H9 (cell line): ENCODE measurements at regions not wholly inside any gene's neighbourhood (a gene's known extent, or its start where the extent isn't known, plus 50 kb on each side); places are given as distances from the start of the nearest gene placed in this dataset.

Experiments used
- DNase-seq: peaks from one replicate; pipeline ENCODE4 v3.0.0-alpha.2; 2017
- H2AFZ ChIP-seq: one replicate; pipeline ENCODE4 v1.6.1; 2013; ENCODE audit warnings: mild to moderate bottlenecking, low read length, control low read depth, moderate library complexity
- H2AK5ac ChIP-seq: 2 replicates; pipeline ENCODE4 v1.6.1; 2013; ENCODE audit warnings: low read length, control low read depth, mixed read lengths; ENCODE audit not compliant: insufficient read length
- H2BK120ac ChIP-seq: one replicate; pipeline ENCODE4 v1.6.1; 2013; ENCODE audit warnings: low read depth, mild to moderate bottlenecking, low read length, control low read depth, inconsistent platforms; ENCODE audit not compliant: poor library complexity, severe bottlenecking
- H2BK12ac ChIP-seq: 2 replicates; pipeline ENCODE4 v1.6.1; 2013; ENCODE audit warnings: low read length, control low read depth, mixed read lengths, low read depth; ENCODE audit not compliant: insufficient read length
- H2BK15ac ChIP-seq: 2 replicates; pipeline ENCODE4 v1.6.1; 2013; ENCODE audit warnings: low read depth, low read length, control low read depth
- H2BK20ac ChIP-seq: one replicate; pipeline ENCODE4 v1.6.1; 2013; ENCODE audit warnings: low read depth, mild to moderate bottlenecking, low read length, control low read depth, inconsistent platforms; ENCODE audit not compliant: poor library complexity, severe bottlenecking
- H2BK5ac ChIP-seq: 2 replicates; pipeline ENCODE4 v1.6.1; 2013; ENCODE audit warnings: low read length, control low read depth, mixed read lengths; ENCODE audit not compliant: insufficient read length
- H3K14ac ChIP-seq: 2 replicates; pipeline ENCODE4 v1.6.1; 2013; ENCODE audit warnings: low read length, control low read depth; ENCODE audit not compliant: insufficient read depth
- H3K18ac ChIP-seq: 2 replicates; pipeline ENCODE4 v1.6.1; 2013; ENCODE audit warnings: low read depth, mild to moderate bottlenecking, mixed read lengths, low read length, control low read depth; ENCODE audit not compliant: insufficient read length
- H3K23ac ChIP-seq: 2 replicates; pipeline ENCODE4 v1.6.1; 2013; ENCODE audit warnings: low read length, control low read depth, mixed read lengths, low read depth; ENCODE audit not compliant: insufficient read length
- H3K23me2 ChIP-seq: 2 replicates; pipeline ENCODE4 v1.6.1; 2013; ENCODE audit warnings: low read depth, mild to moderate bottlenecking, mixed read lengths, low read length, control low read depth; ENCODE audit not compliant: insufficient read length, poor library complexity, severe bottlenecking
- H3K27ac ChIP-seq: 2 replicates; pipeline ENCODE4 v1.5.1; 2013; ENCODE audit warnings: low read length, control low read depth, mixed read lengths, low read depth; ENCODE audit not compliant: insufficient read length
- H3K27me3 ChIP-seq: 2 replicates; pipeline ENCODE4 v1.6.1; 2013; ENCODE audit warnings: low read length, control low read depth, inconsistent platforms; ENCODE audit not compliant: insufficient read depth
- H3K4ac ChIP-seq: 2 replicates; pipeline ENCODE4 v1.6.1; 2013; ENCODE audit warnings: low read depth, mild to moderate bottlenecking, control low read depth, inconsistent platforms, low read length, moderate library complexity
- H3K4me1 ChIP-seq: 2 replicates; pipeline ENCODE4 v1.6.1; 2013; ENCODE audit warnings: low read length, control low read depth, inconsistent platforms; ENCODE audit not compliant: insufficient read depth
- H3K4me2 ChIP-seq: 2 replicates; pipeline ENCODE4 v1.6.1; 2013; ENCODE audit warnings: low read length, control low read depth, mixed read lengths; ENCODE audit not compliant: insufficient read length, insufficient read depth
- H3K56ac ChIP-seq: 2 replicates; pipeline ENCODE4 v1.6.1; 2013; ENCODE audit warnings: low read depth, mild to moderate bottlenecking, mixed read lengths, low read length, control low read depth; ENCODE audit not compliant: insufficient read length
- H3K79me1 ChIP-seq: 2 replicates; pipeline ENCODE4 v1.6.1; 2013; ENCODE audit warnings: low read depth, mild to moderate bottlenecking, moderate library complexity, low read length, control low read depth, inconsistent platforms; ENCODE audit not compliant: insufficient read depth, poor library complexity, severe bottlenecking
- H3K79me2 ChIP-seq: 2 replicates; pipeline ENCODE4 v1.6.1; 2013; ENCODE audit warnings: low read length, control low read depth, inconsistent platforms; ENCODE audit not compliant: insufficient read depth
- H3K9ac ChIP-seq: 2 replicates; pipeline ENCODE4 v1.6.1; 2013; ENCODE audit warnings: low read length, control low read depth, mixed read lengths; ENCODE audit not compliant: insufficient read length; ENCODE audit errors: extremely low read depth
- H3K9me3 ChIP-seq: one replicate; pipeline ENCODE4 v1.6.1; 2013; ENCODE audit warnings: low read depth, low read length, inconsistent platforms; ENCODE audit not compliant: control insufficient read depth
- H3T11ph ChIP-seq: one replicate; pipeline ENCODE4 v1.6.1; 2013; ENCODE audit warnings: mild to moderate bottlenecking, low read length, control low read depth, inconsistent platforms
- H4K20me1 ChIP-seq: one replicate; pipeline ENCODE4 v1.6.1; 2013; ENCODE audit not compliant: control insufficient read depth, insufficient read length, insufficient read depth
- H4K5ac ChIP-seq: 2 replicates; pipeline ENCODE4 v1.6.1; 2013; ENCODE audit warnings: low read depth, mild to moderate bottlenecking, mixed read lengths, low read length, control low read depth; ENCODE audit not compliant: insufficient read length
- H4K8ac ChIP-seq: replicated peaks from 2 replicates; pipeline ENCODE4 v1.6.1; 2013; ENCODE audit warnings: low read length, control low read depth, mixed read lengths, low read depth; ENCODE audit not compliant: insufficient read length
- H4K91ac ChIP-seq: 2 replicates; pipeline ENCODE4 v1.6.1; 2013; ENCODE audit warnings: low read depth, mild to moderate bottlenecking, moderate library complexity, mixed read lengths, low read length, control low read depth; ENCODE audit not compliant: insufficient read length
- H3K27ac Mint-ChIP-seq, 3 experiments: 2 replicates in 2 of 3; 3 replicates in 1 of 3; pipeline ENCODE4 v1.8.0; 2020 to 2021; ENCODE audit warnings: mixed read lengths in 3 of 3, mild to moderate bottlenecking in 1 of 3, moderate library complexity in 1 of 3
- H3K27me3 Mint-ChIP-seq: 2 replicates; pipeline ENCODE4 v1.8.0; 2021; ENCODE audit warnings: low read depth, mild to moderate bottlenecking, moderate library complexity, mixed read lengths
- H3K36me3 Mint-ChIP-seq, 3 experiments: 2 replicates in 2 of 3; 3 replicates in 1 of 3; pipeline ENCODE4 v1.8.0; 2020 to 2021; ENCODE audit warnings: low read depth in 3 of 3, mixed read lengths in 3 of 3; ENCODE audit not compliant: insufficient read depth in 1 of 3
- H3K4me1 Mint-ChIP-seq, 2 experiments: 2 replicates each; pipeline ENCODE4 v1.8.0; 2020; ENCODE audit warnings: mixed read lengths in 2 of 2
- H3K4me3 Mint-ChIP-seq, 2 experiments: 2 replicates in 1 of 2; 3 replicates in 1 of 2; pipeline ENCODE4 v1.8.0; 2020 to 2021; ENCODE audit warnings: mild to moderate bottlenecking in 2 of 2, mixed read lengths in 2 of 2, moderate library complexity in 1 of 2
- H3K9me3 Mint-ChIP-seq, 2 experiments: 2 replicates in 1 of 2; 3 replicates in 1 of 2; pipeline ENCODE4 v1.8.0; 2020; ENCODE audit warnings: mild to moderate bottlenecking in 2 of 2, mixed read lengths in 2 of 2, moderate library complexity in 1 of 2
- WGBS: extraction: QIAGEN DNeasy Blood & Tissue Kit; methylation state at CpG from one replicate; pipeline ENCODE4 v1.1.7; 2013; ENCODE audit warnings: missing lambda C conversion rate, low lambda C conversion rate, mixed read lengths; ENCODE audit not compliant: insufficient read length; ENCODE audit errors: extremely low coverage; 5-methylcytosine and 5-hydroxymethylcytosine counted together
- TF ChIP-seq, protein P1 (sequence below): fragments of 200-600 bp; sonication (generic); conservative IDR thresholded peaks from 3 replicates; pipeline ENCODE4 v1.8.0; 2021; ENCODE audit warnings: antibody characterized with exemption, mild to moderate bottlenecking

GRCh38 chr14:26873362-26873960 lies 275.6 kb upstream of the NOVA1 start:
- no CpG with 5 or more reads among the region's 4 CpGs for WGBS
- no peak overlapping the region for H3K23ac ChIP-seq
- H3K56ac ChIP-seq, result no peak overlapping the region
- Mint-ChIP-seq H3K36me3 (no peaks in the 10 kb centered on the region), H3K27me3 (no peaks in the 10 kb centered on the region), H3K4me3 (no peak overlapping the region), H3K27ac (no peak overlapping the region), H3K9me3 (no peaks in the 10 kb centered on the region), H3K4me1 (peaks cover 30 to 33% of the 10 kb centered on the region in 2 experiments)
- H3K27ac ChIP-seq, result no peak overlapping the region
- no peak overlapping the region for H3T11ph ChIP-seq
- no peaks in the 10 kb centered on the region for H4K20me1 ChIP-seq
- H4K91ac ChIP-seq, result no peak overlapping the region
- H2BK20ac ChIP-seq, result no peak overlapping the region
- no peak overlapping the region for H4K5ac ChIP-seq
- no peak overlapping the region for H2BK15ac ChIP-seq
- H3K4me1 ChIP-seq, result peaks cover 4% of the 10 kb centered on the region; the same call in 1 of the 2 replicates
- H2AK5ac ChIP-seq, result no peak overlapping the region
- H3K9ac ChIP-seq, result no peak overlapping the region
- DNase-seq, result no peak
- H3K23me2 ChIP-seq, result no peaks in the 10 kb centered on the region
- no peaks in the 10 kb centered on the region for H3K79me1 ChIP-seq
- no peak overlapping the region for H3K4me2 ChIP-seq
- no peak overlapping the region for H2BK12ac ChIP-seq
- TF ChIP-seq, protein P1, sequence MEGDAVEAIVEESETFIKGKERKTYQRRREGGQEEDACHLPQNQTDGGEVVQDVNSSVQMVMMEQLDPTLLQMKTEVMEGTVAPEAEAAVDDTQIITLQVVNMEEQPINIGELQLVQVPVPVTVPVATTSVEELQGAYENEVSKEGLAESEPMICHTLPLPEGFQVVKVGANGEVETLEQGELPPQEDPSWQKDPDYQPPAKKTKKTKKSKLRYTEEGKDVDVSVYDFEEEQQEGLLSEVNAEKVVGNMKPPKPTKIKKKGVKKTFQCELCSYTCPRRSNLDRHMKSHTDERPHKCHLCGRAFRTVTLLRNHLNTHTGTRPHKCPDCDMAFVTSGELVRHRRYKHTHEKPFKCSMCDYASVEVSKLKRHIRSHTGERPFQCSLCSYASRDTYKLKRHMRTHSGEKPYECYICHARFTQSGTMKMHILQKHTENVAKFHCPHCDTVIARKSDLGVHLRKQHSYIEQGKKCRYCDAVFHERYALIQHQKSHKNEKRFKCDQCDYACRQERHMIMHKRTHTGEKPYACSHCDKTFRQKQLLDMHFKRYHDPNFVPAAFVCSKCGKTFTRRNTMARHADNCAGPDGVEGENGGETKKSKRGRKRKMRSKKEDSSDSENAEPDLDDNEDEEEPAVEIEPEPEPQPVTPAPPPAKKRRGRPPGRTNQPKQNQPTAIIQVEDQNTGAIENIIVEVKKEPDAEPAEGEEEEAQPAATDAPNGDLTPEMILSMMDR, result no peak
- no peak overlapping the region for H2BK5ac ChIP-seq
- no peak overlapping the region for H4K8ac ChIP-seq
- H3K18ac ChIP-seq, result no peak overlapping the region
- no peaks in the 10 kb centered on the region for H3K9me3 ChIP-seq
- no peak overlapping the region for H3K4ac ChIP-seq
- no peak overlapping the region for H2AFZ ChIP-seq
- H2BK120ac ChIP-seq, result no peak overlapping the region
- no peaks in the 10 kb centered on the region for H3K79me2 ChIP-seq
- H3K14ac ChIP-seq, result no peak overlapping the region
- H3K27me3 ChIP-seq, result no peaks in the 10 kb centered on the region
